Chondrocyte (in vitro differentiated cells): ENCODE measurements at regions not wholly inside any gene's neighbourhood (a gene's known extent, or its start where the extent isn't known, plus 50 kb on each side); places are given as distances from the start of the nearest gene placed in this dataset.
A peak's percentile ranks its signal among the peaks of the same experiment; 100 is the strongest.
"Not testable (repeated sequence)": the region's sequence is repeated elsewhere in the genome, so short reads cannot be mapped to it uniquely, and the experiment has no call there.

Source experiments
- DNase-seq: peaks from one replicate; pipeline ENCODE4 v3.0.0; 2021; ENCODE audit warnings: mixed read lengths, low spot score
- H3K27ac Mint-ChIP-seq: one replicate; pipeline ENCODE4 v1.8.0; 2021; ENCODE audit warnings: mild to moderate bottlenecking, moderate library complexity, mixed read lengths; ENCODE audit not compliant: unreplicated experiment
- H3K27me3 Mint-ChIP-seq: 2 replicates; pipeline ENCODE4 v1.8.0; 2021; ENCODE audit warnings: low read depth, mixed read lengths
- H3K36me3 Mint-ChIP-seq: 2 replicates; pipeline ENCODE4 v1.8.0; 2021; ENCODE audit warnings: low read depth, mixed read lengths
- H3K4me1 Mint-ChIP-seq: 2 replicates; pipeline ENCODE4 v1.8.0; 2021; ENCODE audit warnings: low read depth, mild to moderate bottlenecking, mixed read lengths
- H3K4me3 Mint-ChIP-seq: one replicate; pipeline ENCODE4 v1.8.0; 2021; ENCODE audit warnings: mild to moderate bottlenecking, moderate library complexity, mixed read lengths; ENCODE audit not compliant: unreplicated experiment
- H3K9me3 Mint-ChIP-seq: 2 replicates; pipeline ENCODE4 v1.8.0; 2021; ENCODE audit warnings: low read depth, mixed read lengths
- TF ChIP-seq, protein P1 (sequence below): fragments of 200-600 bp; sonication (generic); IDR thresholded peaks from 2 replicates; pipeline ENCODE4 v1.5.0; 2021; ENCODE audit warnings: antibody characterized with exemption, mild to moderate bottlenecking, moderate library complexity

DNA sequence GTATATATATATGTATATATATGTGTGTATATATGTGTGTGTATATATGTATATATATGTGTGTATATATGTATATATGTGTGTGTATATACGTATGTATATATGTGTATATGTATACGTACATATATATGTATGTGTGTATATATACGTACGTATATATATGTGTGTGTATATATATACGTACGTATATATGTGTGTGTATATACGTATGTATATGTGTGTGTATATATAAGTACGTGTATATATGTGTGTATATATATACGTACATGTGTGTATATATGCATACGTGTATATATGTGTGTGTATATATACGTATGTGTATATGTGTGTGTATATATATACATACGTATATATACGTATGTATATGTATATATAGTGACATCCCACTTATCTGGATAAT is 154.4 kb downstream of the CDRT15L2 start:
- Mint-ChIP-seq H3K4me1 (peaks cover 6% of the 10 kb centered on the region), H3K27me3 (peaks cover 27% of the 10 kb centered on the region), H3K36me3 (no peaks in the 10 kb centered on the region), H3K4me3 (no peak overlapping the region), H3K9me3 (no peaks in the 10 kb centered on the region), H3K27ac (no peak overlapping the region)
- TF ChIP-seq, protein P1, sequence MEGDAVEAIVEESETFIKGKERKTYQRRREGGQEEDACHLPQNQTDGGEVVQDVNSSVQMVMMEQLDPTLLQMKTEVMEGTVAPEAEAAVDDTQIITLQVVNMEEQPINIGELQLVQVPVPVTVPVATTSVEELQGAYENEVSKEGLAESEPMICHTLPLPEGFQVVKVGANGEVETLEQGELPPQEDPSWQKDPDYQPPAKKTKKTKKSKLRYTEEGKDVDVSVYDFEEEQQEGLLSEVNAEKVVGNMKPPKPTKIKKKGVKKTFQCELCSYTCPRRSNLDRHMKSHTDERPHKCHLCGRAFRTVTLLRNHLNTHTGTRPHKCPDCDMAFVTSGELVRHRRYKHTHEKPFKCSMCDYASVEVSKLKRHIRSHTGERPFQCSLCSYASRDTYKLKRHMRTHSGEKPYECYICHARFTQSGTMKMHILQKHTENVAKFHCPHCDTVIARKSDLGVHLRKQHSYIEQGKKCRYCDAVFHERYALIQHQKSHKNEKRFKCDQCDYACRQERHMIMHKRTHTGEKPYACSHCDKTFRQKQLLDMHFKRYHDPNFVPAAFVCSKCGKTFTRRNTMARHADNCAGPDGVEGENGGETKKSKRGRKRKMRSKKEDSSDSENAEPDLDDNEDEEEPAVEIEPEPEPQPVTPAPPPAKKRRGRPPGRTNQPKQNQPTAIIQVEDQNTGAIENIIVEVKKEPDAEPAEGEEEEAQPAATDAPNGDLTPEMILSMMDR = no peak
- DNase-seq = no peak

DNA sequence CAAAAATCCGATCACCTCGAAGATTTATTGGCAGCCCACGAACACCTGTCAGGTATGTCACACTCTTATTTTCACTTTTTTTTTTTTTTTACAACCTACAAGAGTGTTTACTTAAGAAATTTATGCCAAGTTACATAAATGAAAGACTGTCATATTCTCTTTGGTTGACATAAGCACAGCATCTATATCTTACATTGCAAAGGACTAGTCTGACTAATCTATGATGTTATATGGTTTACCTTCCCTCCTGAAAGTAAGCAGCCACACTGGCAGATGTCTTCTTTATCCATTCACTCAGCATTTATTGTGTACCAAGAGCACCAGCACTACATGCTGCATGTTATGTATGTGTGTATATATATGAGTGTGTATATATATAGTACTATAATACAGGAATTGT is 156.3 kb downstream of the CDRT15L2 start:
- H3K27me3 Mint-ChIP-seq = peaks cover 30% of the 10 kb centered on the region
- H3K4me1 Mint-ChIP-seq = peaks cover 7% of the 10 kb centered on the region
- no peak overlapping the region for H3K4me3 Mint-ChIP-seq

DNA sequence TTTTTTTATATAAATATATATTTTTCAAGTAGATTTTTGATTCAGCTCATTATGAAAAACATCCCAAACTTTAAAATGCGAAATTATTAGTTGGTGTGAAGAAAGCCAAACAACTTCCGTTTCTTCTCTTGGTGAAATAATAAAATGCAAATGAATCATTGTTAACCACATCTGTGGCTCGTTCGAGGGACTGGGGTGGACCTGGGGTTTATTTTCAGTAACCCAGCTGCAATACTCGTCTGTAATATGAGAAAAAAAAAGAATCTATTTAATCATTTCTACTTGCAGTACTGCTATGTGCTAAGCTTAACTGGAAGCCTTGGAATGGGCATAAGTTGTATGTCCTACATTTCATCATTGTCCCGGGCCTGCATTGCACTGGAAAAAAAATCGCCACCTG is 158.1 kb downstream of the CDRT15L2 start:
- not testable (repeated sequence) for H3K27ac Mint-ChIP-seq, H3K4me1 Mint-ChIP-seq, H3K9me3 Mint-ChIP-seq, H3K4me3 Mint-ChIP-seq, H3K36me3 Mint-ChIP-seq, DNase-seq
- H3K27me3 Mint-ChIP-seq = peaks cover 43% of the 10 kb centered on the region

More for the DNA sequence above, 156.3 kb downstream of the CDRT15L2 start:
- no peak overlapping the region for H3K27ac Mint-ChIP-seq
- TF ChIP-seq, protein P1 = no peak
- H3K36me3 Mint-ChIP-seq = no peaks in the 10 kb centered on the region
- no peak for DNase-seq
- H3K9me3 Mint-ChIP-seq = no peaks in the 10 kb centered on the region

DNA sequence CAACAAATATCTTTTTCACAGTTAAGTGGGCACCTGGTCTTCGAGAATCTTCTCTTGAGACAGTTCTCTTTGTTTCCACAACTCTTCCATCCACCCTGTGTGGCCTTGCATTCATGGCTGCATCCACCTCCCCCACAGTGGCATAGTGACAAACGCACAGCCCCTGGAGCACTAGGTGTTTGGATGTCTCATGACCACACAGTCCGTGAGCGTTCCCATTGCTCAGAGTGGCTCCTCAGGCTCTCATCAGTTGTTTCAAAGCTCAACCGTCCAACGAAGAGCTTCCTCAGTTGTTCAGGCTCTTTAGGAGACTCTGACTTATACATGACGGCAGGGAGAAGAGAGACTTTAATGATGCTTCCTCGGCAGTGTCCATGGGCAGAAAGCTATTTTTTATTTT is 191.6 kb downstream of the CDRT15L2 start:
- H3K27ac Mint-ChIP-seq = no peak overlapping the region

GRCh38 chr17:20774472-20775135 is 195.1 kb downstream of the CDRT15L2 start:
- Mint-ChIP-seq H3K36me3 (no peaks in the 10 kb centered on the region), H3K9me3 (no peaks in the 10 kb centered on the region), H3K27me3 (no peaks in the 10 kb centered on the region), H3K4me3 (peak overlapping the region; percentile 20), H3K27ac (peak overlapping the region; percentile 62), H3K4me1 (peaks cover 26% of the 10 kb centered on the region)
- DNase-seq = no peak
- TF ChIP-seq, protein P1 = no peak

More for the DNA sequence above, 191.6 kb downstream of the CDRT15L2 start:
- no peak for DNase-seq
- Mint-ChIP-seq H3K36me3 (no peaks in the 10 kb centered on the region), H3K9me3 (no peaks in the 10 kb centered on the region), H3K27me3 (peaks cover 2% of the 10 kb centered on the region), H3K4me3 (no peak overlapping the region), H3K4me1 (peaks cover 21% of the 10 kb centered on the region)
- TF ChIP-seq, protein P1 = no peak

DNA sequence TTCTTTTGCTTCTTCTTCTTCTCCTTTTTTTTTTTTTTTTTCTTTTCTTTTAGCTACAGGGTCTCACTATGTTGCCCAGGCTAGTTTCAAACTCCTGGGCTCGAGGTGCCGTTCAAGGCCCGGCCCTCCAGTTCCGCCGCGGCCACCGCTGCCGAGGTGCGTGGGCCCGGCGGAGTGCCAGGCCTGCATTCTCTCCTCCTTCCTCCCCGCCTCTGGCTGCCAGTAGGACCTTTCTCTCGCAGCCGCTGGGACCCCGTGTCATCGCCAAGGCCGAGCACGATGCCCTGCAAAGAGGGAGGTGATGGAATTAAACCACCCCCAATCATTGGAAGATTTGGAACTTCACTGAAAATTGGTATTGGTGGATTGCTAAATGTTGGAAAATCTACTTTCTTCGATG is 195.8 kb downstream of the CDRT15L2 start:
- no peaks in the 10 kb centered on the region for H3K27me3 Mint-ChIP-seq
- H3K9me3 Mint-ChIP-seq = no peaks in the 10 kb centered on the region
- no peak for DNase-seq
- peaks cover 26% of the 10 kb centered on the region for H3K4me1 Mint-ChIP-seq
- H3K27ac Mint-ChIP-seq = peak overlapping the region; percentile 62
- peak overlapping the region; percentile 20 for H3K4me3 Mint-ChIP-seq
- H3K36me3 Mint-ChIP-seq = no peaks in the 10 kb centered on the region
- TF ChIP-seq, protein P1 = no peak
